Uterus (tissue), 2 donors: ENCODE measurements at regions not wholly inside any gene's neighbourhood (a gene's known extent, or its start where the extent isn't known, plus 50 kb on each side); places are given as distances from the start of the nearest gene placed in this dataset.

ENCODE experiments used
- CTCF ChIP-seq, 4 experiments: fragments of 200-600 bp in 2 of 4; fragments of 450-650 bp in 2 of 4; sonication (generic) in 2 of 4; IDR thresholded peaks; one replicate each; pipeline ENCODE4 v1.5.1; 2016 to 2019; ENCODE audit warnings: antibody characterized with exemption in 4 of 4, mild to moderate bottlenecking in 2 of 4, moderate library complexity in 1 of 4
- POLR2A ChIP-seq, 2 donors: fragments of 450-650 bp; IDR thresholded peaks; one replicate each; pipeline ENCODE4 v1.6.1; 2016; ENCODE audit warnings: antibody characterized with exemption in 2 of 2, mild to moderate bottlenecking in 1 of 2, moderate library complexity in 1 of 2

- TF ChIP-seq CTCF (IDR thresholded peaks at IDR 0.05) (no peak), POLR2A (IDR thresholded peaks at IDR 0.05) (no peak)
These were observed 1361.4 kb upstream of the GBE1 start for GRCh38 chr3:83122774-83123350.
